Gastroesophageal sphincter (tissue), 4 donors: ENCODE measurements at regions not wholly inside any gene's neighbourhood (a gene's known extent, or its start where the extent isn't known, plus 50 kb on each side); places are given as distances from the start of the nearest gene placed in this dataset.

Source experiments
- ATAC-seq: fragments of 150-250 bp; one replicate; pipeline ENCODE4 v1.9.1; 2016; ENCODE audit warnings: mild to moderate bottlenecking, moderate library complexity
- H3K27ac ChIP-seq, 4 donors: fragments of 200-600 bp; sonication (generic) in 3 of 4; 1 replicate in 3 of 4; 2 replicates in 1 of 4; pipeline ENCODE4 v1.5.1; 2016 to 2019
- H3K27me3 ChIP-seq: fragments of 200-600 bp; sonication (generic); one replicate; pipeline ENCODE4 v1.5.1; 2019
- H3K36me3 ChIP-seq, 2 donors: fragments of 200-600 bp; sonication (generic); one replicate each; pipeline ENCODE4 v1.5.1; 2019; ENCODE audit warnings: control low read depth in 1 of 2
- H3K4me1 ChIP-seq, 3 donors: fragments of 200-600 bp; sonication (generic); 1 replicate in 2 of 3; 2 replicates in 1 of 3; pipeline ENCODE4 v1.5.1; 2016 to 2019; ENCODE audit warnings: control low read depth in 2 of 3
- H3K4me3 ChIP-seq, 2 donors: fragments of 200-600 bp; sonication (generic); one replicate each; pipeline ENCODE4 v1.5.1; 2019; ENCODE audit warnings: mild to moderate bottlenecking in 1 of 2, moderate library complexity in 1 of 2
- H3K9me3 ChIP-seq, 3 donors: fragments of 200-600 bp; sonication (generic); one replicate each; pipeline ENCODE4 v1.5.1; 2017 to 2019; ENCODE audit warnings: control low read depth in 2 of 3
- EP300 ChIP-seq: sonication (generic); formaldehyde crosslinking; IDR thresholded peaks from one replicate; pipeline ENCODE4 v1.6.1; 2017; ENCODE audit warnings: antibody characterized with exemption, mild to moderate bottlenecking
- POLR2A ChIP-seq, 2 donors: fragments of 450-650 bp; IDR thresholded peaks; one replicate each; pipeline ENCODE4 v1.6.1; 2017; ENCODE audit warnings: antibody characterized with exemption in 2 of 2, mild to moderate bottlenecking in 2 of 2, moderate library complexity in 1 of 2
- POLR2AphosphoS5 ChIP-seq: sonication (generic); formaldehyde crosslinking; IDR thresholded peaks from one replicate; pipeline ENCODE4 v1.6.1; 2017; ENCODE audit warnings: antibody characterized with exemption
- WGBS, 2 donors: methylation state at CpG; one replicate each; pipeline ENCODE4 v1.1.5; 2018; ENCODE audit warnings: low coverage in 1 of 2; 5-methylcytosine and 5-hydroxymethylcytosine counted together
- TF ChIP-seq, protein P1 (sequence below), 4 experiments: fragments of 200-600 bp in 2 of 4; fragments of 450-650 bp in 2 of 4; sonication (generic) in 1 of 4; IDR thresholded peaks; one replicate each; pipeline ENCODE4 v1.5.1; 2017 to 2019; ENCODE audit warnings: antibody characterized with exemption in 4 of 4, mild to moderate bottlenecking in 2 of 4, moderate library complexity in 2 of 4

DNA sequence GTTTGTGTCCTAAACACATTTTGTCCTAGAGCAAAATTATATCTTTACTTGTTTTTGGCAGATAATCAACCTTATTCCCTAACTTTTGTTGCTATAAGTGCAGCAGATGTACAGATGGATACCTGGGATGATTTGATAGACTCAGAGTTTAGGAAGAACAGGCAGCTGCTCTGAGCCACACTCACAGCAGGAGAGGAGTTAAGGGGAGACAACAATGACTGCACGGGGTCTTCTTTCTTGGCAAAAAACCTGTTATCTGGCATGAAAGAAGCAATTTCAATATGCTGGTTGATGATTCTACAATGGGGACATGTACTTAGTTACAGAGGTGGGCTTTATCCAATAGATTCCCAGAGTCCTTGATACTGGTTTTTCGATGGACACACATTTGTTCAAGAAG lies 258.9 kb upstream of the PCDH9 start:
- no peak for ATAC-seq
- Histone ChIP-seq H3K4me3 (no peak overlapping the region), H3K27ac (no peak overlapping the region), H3K36me3 (no peaks in the 10 kb centered on the region), H3K9me3 (no peaks in the 10 kb centered on the region), H3K4me1 (no peaks in the 10 kb centered on the region), H3K27me3 (no peaks in the 10 kb centered on the region)
- WGBS, 2 donors: 62 to 100% methylated on average over 2 of the region's 2 CpGs
- no peak for TF ChIP-seq EP300
- TF ChIP-seq POLR2A (IDR thresholded peaks at IDR 0.05): no peak
- TF ChIP-seq, protein P1, sequence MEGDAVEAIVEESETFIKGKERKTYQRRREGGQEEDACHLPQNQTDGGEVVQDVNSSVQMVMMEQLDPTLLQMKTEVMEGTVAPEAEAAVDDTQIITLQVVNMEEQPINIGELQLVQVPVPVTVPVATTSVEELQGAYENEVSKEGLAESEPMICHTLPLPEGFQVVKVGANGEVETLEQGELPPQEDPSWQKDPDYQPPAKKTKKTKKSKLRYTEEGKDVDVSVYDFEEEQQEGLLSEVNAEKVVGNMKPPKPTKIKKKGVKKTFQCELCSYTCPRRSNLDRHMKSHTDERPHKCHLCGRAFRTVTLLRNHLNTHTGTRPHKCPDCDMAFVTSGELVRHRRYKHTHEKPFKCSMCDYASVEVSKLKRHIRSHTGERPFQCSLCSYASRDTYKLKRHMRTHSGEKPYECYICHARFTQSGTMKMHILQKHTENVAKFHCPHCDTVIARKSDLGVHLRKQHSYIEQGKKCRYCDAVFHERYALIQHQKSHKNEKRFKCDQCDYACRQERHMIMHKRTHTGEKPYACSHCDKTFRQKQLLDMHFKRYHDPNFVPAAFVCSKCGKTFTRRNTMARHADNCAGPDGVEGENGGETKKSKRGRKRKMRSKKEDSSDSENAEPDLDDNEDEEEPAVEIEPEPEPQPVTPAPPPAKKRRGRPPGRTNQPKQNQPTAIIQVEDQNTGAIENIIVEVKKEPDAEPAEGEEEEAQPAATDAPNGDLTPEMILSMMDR (IDR thresholded peaks at IDR 0.05): no peak
- TF ChIP-seq POLR2AphosphoS5: no peak

DNA sequence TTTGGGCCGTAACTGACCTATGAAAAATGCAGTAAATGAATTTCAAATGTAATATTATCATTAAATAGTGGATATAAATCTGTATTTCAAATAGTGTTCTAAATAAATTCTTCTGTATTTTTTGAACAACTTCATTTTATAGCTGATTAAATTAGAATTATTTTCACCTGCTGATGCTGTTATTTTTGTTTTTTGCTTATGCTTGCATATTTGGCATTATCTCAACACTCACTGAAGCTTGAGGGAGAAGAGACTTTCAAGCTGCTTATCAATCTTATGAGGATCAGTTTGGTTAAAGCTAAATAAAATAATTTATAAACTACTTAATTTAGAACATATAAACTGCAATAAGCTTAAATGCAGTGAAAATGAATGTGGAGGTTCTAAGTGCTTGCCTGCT lies 251.3 kb upstream of the PCDH9 start:
- no peaks in the 10 kb centered on the region for H3K4me1 ChIP-seq
- H3K27ac ChIP-seq: no peak overlapping the region
- no peaks in the 10 kb centered on the region for H3K27me3 ChIP-seq
- no peak for ATAC-seq
- WGBS, 2 donors: 90 to 94% methylated on average over 1 of the region's 1 CpG
- no peaks in the 10 kb centered on the region for H3K9me3 ChIP-seq
- no peaks in the 10 kb centered on the region for H3K36me3 ChIP-seq
- H3K4me3 ChIP-seq: no peak overlapping the region
- TF ChIP-seq, protein P1 (IDR thresholded peaks at IDR 0.05): no peak
- TF ChIP-seq POLR2A (IDR thresholded peaks at IDR 0.05) (no peak), POLR2AphosphoS5 (no peak), EP300 (no peak)

DNA sequence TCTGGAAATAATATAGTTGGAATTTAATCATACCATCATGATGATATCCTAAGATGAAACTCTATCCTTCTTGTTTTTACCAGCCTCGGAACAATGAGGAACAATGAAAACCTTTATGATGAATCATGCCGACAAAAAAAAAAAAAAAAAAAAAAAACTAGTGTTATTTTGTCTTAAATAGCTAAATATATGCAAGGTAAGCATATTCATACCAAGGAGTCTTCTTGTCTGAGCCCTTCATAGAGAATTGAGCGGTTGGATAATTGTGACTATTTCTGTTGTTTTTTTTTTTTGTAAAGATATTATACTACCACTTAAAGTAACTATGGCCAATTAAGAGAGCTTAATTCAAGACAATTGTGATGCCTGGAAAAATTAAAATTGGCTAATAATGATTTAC lies 244.0 kb upstream of the PCDH9 start:
- Histone ChIP-seq H3K4me1 (no peaks in the 10 kb centered on the region), H3K4me3 (no peak overlapping the region), H3K9me3 (peaks cover 0 to 8% (median 0%) of the 10 kb centered on the region in 3 donors), H3K36me3 (no peaks in the 10 kb centered on the region), H3K27me3 (no peaks in the 10 kb centered on the region), H3K27ac (no peak overlapping the region)
- WGBS, 2 donors: 91 to 100% methylated on average over 1 to 3 of the region's 3 CpGs
- ATAC-seq: no peak
- no peak for TF ChIP-seq POLR2AphosphoS5
- TF ChIP-seq EP300: no peak

DNA sequence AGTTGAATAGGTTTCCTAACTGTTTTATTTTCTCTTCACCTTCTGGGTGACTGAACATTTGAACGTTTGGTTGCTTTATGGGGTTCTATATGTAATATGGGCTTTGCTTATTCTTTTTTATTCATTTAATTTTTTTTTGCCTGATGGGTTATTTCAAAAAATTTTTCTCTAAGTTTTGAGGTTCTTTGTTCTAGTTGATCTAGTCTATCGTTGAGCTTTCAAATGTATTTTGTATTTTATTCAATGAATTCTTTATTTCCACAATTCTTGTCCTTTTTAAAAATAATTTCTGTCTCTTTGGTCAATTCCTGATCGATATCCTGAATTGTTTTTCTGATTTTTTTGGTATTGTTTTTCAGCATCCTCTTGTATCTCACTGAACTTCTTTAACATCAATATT lies 239.5 kb upstream of the PCDH9 start:
- Histone ChIP-seq H3K27me3 (no peaks in the 10 kb centered on the region), H3K4me3 (no peak overlapping the region), H3K27ac (no peak overlapping the region), H3K4me1 (no peaks in the 10 kb centered on the region), H3K36me3 (no peaks in the 10 kb centered on the region), H3K9me3 (peaks cover 0 to 8% (median 0%) of the 10 kb centered on the region in 3 donors)
- ATAC-seq: no peak
- 84 to 89% methylated on average over 3 of the region's 3 CpGs for WGBS, 2 donors
- no peak for TF ChIP-seq POLR2AphosphoS5
- no peak for TF ChIP-seq POLR2A (IDR thresholded peaks at IDR 0.05)
- TF ChIP-seq, protein P1 (IDR thresholded peaks at IDR 0.05): no peak
- TF ChIP-seq EP300: no peak

DNA sequence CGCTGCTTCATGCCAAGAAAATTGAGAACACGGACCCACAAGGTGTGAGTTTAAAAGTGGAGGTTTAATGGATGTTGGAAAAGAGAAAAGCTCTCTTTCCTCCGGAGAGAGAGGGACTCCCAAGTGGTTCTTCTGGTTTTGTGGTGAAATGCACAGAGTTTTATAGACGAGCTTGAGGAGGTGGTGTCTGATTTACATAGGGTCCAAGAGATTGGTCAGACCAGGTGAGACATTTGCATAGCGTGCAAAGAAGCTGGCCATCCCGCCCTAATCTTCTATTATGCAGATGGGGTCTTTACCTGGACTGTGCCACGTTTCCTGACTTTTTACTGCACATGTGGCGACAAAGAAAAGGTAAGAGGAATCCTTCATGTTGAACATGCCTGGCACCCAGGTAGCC lies 236.4 kb upstream of the PCDH9 start:
- Histone ChIP-seq H3K27ac (no peak overlapping the region), H3K4me3 (no peak overlapping the region), H3K27me3 (no peaks in the 10 kb centered on the region), H3K36me3 (no peaks in the 10 kb centered on the region), H3K4me1 (no peaks in the 10 kb centered on the region), H3K9me3 (peaks cover 0 to 8% (median 0%) of the 10 kb centered on the region in 3 donors)
- TF ChIP-seq POLR2A (IDR thresholded peaks at IDR 0.05) (no peak), EP300 (no peak), POLR2AphosphoS5 (no peak)
- TF ChIP-seq, protein P1 (IDR thresholded peaks at IDR 0.05): no peak
- ATAC-seq: no peak
- 83 to 88% methylated on average over 7 to 8 of the region's 8 CpGs for WGBS, 2 donors
